ENCODE measurements at regions not wholly inside any gene's neighbourhood (a gene's known extent, or its start where the extent isn't known, plus 50 kb on each side); places are given as distances from the start of the nearest gene placed in this dataset.
"Not testable (repeated sequence)": the region's sequence is repeated elsewhere in the genome, so short reads cannot be mapped to it uniquely, and the experiment has no call there.

DNA sequence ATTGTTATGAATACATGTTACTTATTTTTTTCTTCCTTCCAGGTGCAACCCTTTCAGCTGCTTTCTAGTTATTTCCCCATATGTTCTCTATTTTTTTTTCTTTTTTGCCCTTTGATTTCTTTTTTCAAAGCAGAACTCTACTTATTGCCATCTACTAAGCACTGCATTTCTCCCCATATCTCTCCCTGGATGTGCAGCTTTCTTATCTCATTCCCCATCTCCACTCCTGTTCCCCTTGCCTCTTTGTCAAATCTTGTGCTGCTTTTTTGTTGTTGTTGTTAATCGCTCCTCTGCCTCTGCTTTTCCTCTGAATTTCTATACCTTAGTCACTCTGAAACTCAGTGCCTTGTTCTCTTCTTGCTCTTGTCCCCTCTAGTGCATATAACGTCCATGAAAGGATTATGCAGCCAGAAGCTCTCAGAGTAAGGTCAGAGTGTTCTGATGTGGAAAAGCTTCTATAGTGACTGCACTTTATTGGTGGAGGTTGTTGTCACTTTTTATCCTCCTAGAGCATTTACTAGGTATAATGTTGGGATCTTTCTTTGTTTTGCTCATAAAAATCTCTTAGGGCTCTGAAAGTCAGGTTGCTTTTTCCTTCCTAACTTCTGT, 51.1 kb upstream of the JADE1 start:
- no peak for DNase-seq

- no peak for DNase-seq
Measured at GRCh38 chr4:128757712-128758111, 51.8 kb upstream of the JADE1 start.

GRCh38 chr4:128751354-128751753, 58.1 kb upstream of the JADE1 start:
- no peak for DNase-seq

- not testable (repeated sequence) for DNase-seq
Measured at GRCh38 chr4:128741748-128742147, 67.8 kb upstream of the JADE1 start.

GRCh38 chr4:128737098-128737513, 72.4 kb upstream of the JADE1 start:
- no peak for DNase-seq

GRCh38 chr4:128735714-128736113, 73.8 kb upstream of the JADE1 start:
- no peak for DNase-seq

GRCh38 chr4:128728190-128728589, 81.3 kb upstream of the JADE1 start:
- DNase-seq = no peak

DNA sequence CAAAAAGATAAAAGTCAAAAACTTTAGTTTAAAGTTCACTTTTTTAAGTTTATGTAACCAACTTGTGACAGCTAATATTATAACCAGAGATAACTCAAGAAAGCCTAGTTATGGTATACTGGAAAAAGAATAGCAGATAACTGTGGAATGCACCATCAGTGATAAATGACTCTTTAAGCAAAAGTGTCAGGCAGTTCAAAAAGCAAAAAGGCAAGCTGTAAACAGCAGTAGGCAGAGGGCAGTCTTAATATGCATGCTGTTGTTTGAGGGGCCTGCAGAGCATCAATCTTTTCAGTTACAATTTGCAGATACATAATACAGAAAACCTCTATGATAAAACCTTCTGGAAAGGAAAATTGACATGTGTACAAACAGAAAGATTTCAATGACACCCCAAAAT, 81.8 kb upstream of the JADE1 start:
- DNase-seq = no peak

DNA sequence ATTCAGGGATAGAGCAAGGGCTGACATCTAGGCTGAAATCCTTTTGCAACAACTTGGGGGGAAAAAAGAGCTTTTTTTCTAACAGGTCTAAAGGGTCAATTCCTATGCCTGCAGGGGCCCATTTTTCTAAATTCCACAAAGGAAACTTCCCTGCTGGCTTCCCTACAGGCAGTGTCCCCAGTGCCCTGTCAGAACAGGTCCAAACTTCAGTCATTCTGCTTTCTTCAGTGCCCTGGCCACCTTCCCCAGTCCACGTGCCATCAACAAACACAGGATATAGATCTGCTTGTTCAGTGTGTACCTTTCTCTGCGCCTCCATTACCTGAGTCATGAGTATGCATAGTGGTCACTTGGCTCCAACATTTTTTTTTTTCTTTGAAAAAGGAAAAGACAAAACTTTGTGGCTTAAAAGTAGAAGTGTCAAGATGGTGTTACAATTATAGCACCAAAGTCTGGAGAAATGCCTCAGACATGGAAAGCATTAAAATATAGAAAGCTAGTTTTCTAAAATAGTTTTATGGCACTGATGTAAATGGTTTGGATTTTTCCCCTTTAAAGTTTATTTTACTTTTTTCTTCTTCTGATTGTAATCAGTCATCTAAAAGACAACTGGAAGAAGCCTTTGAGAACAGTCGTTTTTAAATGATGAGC, 84.0 kb upstream of the JADE1 start:
- no peak for DNase-seq

DNA sequence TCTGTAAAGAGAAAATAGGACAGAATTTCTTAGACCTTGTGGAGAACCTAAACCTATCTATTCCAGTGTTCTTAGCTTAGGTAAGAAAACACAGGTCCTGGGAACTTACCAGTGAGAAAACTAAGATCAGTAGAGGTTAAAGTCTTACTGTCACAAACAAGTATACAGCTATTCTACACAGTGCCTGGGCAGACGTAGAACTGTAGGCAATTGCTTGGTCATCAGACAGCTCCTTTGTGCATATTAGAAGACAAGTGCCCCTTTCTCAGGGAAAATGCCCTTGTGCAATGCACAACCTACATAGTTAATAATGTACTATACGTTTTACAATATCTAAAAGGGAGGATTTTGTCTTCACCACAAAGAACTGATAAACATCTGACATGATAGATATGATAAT, 86.6 kb upstream of the JADE1 start:
- no peak for DNase-seq

GRCh38 chr4:128721896-128722295, 87.6 kb upstream of the JADE1 start:
- no peak for DNase-seq

DNA sequence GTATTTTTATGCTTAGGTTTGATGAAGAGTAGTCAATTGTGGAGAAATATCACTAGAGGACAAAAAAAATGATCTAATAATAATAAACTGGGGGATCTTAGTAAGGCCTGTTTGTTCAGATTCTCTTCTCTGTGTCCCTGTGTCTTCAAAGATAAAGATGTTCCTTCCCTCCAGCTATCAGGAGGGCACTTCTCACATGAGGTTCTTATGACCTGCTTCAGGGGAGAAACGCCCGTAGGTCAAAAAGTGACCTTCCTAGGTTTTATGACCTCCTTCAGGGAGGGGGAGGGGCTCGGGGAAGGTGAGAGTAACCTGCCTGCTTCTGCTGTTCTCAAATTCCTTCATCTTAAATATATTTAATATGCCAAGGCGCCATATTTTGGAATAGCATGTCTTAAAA, 89.2 kb upstream of the JADE1 start:
- no peak for DNase-seq

GRCh38 chr4:128718768-128719167, 90.7 kb upstream of the JADE1 start:
- no peak for DNase-seq

DNA sequence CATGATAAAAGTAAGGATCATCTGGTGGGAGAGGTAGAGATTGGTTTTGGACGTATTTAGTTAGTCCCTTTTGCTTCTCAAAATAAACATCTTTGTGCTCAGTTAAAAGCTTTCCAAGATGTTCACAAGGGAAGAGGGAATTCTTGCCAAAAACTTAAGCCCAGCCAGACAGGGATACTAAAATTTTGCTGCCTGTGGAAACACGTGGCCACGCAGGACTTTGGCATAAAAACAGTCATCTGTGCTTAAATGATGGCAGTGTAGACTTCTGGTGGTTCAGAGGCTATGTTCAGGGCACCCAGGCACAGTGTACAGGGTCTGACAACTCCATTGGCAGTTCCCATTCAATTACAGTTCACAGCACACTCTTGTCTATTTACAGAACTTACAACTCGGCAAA, 93.2 kb upstream of the JADE1 start:
- DNase-seq = no peak

DNA sequence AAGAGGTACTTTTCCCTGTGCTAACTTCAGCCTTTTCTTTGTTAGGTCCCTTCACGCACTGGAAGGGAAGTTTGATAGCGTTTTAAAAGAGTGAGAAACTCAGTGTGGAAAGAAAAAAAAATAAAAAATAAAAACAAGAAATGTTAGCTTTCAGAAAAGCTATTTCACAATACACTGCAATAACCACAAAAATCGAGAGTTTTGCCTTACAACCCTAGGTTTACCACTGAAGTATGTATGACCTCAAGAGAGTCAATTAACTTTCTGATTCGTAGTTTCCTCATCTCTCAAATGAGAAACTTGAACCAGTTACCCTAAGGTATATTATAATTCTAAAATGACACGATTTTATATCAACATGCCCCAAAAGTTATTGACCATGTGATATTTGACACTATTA, 93.9 kb upstream of the JADE1 start:
- DNase-seq = no peak

GRCh38 chr4:128711361-128711760, 98.1 kb upstream of the JADE1 start:
- DNase-seq = no peak

DNA sequence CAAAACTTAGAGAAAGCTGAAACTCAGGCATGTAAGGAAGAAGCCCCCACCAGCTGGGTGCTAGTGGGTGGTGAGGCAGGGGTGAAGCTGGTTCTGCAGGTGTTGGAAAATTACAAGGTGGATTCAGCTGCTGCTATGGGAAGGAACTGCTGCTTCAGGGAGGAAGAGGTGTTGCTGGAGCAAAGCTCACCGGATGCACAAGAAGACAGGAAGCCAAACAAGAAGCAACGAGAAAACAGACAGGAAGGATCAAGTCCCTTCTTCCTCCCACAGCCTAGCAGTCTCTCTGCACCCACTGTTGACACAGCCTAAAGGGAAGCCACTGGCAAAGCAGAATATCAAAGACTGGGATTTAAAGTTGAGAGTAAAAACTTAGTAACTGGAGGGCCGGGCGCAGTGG, 100.2 kb upstream of the JADE1 start:
- DNase-seq = peak; percentile 6

GRCh38 chr4:128707864-128708263, 101.6 kb upstream of the JADE1 start:
- DNase-seq = no peak

GRCh38 chr4:128703948-128704347, 105.6 kb upstream of the JADE1 start:
- no peak for DNase-seq

DNA sequence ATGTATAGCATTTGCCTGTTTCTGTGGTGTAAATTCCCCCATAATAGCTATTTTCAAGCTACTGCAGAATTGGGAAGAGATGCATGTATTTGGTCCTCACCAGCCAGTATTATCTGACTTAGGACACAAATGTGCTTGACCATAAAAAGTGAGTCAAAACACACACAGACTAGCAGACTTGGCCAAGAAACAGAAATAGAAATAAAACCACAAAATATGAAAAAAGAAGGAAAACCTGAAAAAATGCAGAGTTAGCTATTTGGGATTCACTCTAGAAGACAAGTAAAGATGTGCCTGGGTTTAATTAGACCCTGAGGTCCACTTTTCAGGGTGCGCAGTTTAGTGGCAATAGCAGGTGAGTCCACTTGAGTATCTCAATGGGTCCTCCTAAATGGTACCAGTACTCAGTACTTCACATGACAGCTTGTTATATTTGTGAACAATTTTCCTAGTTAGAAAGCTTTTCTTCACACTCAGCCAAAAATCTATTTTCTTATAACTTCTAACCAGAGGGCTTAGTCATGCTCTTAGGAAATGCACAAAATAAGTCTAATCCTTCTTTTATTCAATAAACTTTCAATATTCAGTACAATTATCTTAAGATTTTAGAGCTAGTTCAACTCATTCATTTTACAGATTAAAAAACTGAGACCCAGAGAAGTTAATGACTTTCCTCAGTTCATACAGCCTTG, 108.7 kb upstream of the JADE1 start:
- no peak for DNase-seq

DNA sequence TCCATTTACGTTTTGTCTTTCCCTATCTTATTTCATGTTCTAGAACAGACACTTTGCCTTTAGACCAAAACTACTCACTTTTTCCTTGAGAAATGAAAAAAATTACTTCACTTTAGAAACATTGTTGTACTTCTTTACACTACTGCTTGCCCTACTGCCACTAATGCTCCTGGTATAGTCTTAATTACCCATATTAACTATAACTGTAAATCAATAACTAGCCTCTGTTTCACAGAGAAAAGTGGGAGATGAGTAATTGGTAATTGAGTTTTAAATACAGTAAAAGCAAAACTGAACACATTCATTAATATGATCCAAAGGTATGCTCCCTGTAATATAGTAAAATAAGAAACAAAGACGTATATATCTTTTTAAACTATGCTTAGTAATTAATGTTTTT, 111.1 kb upstream of the JADE1 start:
- DNase-seq = no peak

DNA sequence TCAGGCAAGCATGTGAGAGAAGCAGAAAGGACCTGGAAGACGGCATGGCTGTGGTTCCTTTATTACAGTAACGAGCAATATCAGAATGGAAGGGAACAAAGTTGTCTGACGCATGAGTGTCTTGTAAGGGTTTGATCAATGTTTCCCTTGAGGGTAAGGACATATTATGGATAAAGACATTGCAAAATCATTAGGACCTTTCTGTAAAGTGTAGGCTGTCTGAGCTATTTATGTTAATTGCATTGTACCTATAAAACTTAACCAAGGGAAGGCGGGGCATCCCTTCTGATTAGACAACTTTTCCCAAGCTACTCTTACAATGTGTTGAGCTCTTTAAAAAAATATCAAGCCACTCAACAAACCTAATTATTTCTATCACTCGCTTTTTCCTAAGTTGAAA, 112.2 kb upstream of the JADE1 start:
- no peak for DNase-seq

DNA sequence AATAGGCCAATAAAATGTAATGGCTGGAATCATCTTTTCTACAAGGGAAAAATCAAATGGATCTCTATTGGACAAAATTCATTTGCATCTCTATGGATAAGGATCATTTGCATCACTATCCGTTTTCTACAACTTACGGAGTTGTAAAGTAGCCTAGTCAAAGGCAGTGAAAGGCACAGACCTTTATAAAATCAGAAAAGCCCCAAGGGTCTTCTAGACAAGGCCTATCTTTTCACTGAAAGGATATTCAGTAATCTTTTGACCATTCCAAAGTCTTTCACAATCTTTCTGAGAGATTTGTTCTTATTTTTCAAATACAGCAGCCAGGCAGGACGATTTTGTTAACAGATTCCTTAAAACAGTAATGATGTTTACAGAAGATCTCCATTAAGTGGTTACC, 119.5 kb upstream of the JADE1 start:
- no peak for DNase-seq

GRCh38 chr4:128688846-128689437, 120.6 kb upstream of the JADE1 start:
- no peak for DNase-seq
